GM12891 (cell line): ENCODE measurements at regions not wholly inside any gene's neighbourhood (a gene's known extent, or its start where the extent isn't known, plus 50 kb on each side); places are given as distances from the start of the nearest gene placed in this dataset.

Source experiments
- DNase-seq: peaks from one replicate; pipeline ENCODE4 v3.0.0; 2011; ENCODE audit warnings: low spot score; ENCODE audit not compliant: insufficient read length
- FAIRE-seq: peaks from 2 replicates; lab custom pipeline; 2011; peaks lifted over from hg19 to GRCh38; lab: Jason Lieb, UNC
- PAX5 ChIP-seq: IDR thresholded peaks from 2 replicates; pipeline ENCODE4 v1.6.1; 2011; ENCODE audit warnings: low read length, moderate library complexity, mild to moderate bottlenecking; ENCODE audit not compliant: insufficient read depth, severe bottlenecking
- POLR2A ChIP-seq: IDR thresholded peaks from 2 replicates; pipeline ENCODE4 v1.6.1; 2011; ENCODE audit warnings: low read depth, low read length, control low read depth
- POLR2AphosphoS5 ChIP-seq: IDR thresholded peaks from 2 replicates; pipeline ENCODE4 v1.6.1; 2011; ENCODE audit warnings: low read depth, low read length, control low read depth
- POU2F2 ChIP-seq: IDR thresholded peaks from 2 replicates; pipeline ENCODE4 v1.6.1; 2011; ENCODE audit warnings: low read depth, mild to moderate bottlenecking, control low read depth, low read length, moderate library complexity
- SPI1 ChIP-seq: IDR thresholded peaks from 2 replicates; pipeline ENCODE4 v1.6.1; 2011; ENCODE audit warnings: low read depth, low read length, control low read depth
- TAF1 ChIP-seq: IDR thresholded peaks from 2 replicates; pipeline ENCODE4 v1.6.1; 2011; ENCODE audit warnings: low read depth, low read length, control low read depth

DNA sequence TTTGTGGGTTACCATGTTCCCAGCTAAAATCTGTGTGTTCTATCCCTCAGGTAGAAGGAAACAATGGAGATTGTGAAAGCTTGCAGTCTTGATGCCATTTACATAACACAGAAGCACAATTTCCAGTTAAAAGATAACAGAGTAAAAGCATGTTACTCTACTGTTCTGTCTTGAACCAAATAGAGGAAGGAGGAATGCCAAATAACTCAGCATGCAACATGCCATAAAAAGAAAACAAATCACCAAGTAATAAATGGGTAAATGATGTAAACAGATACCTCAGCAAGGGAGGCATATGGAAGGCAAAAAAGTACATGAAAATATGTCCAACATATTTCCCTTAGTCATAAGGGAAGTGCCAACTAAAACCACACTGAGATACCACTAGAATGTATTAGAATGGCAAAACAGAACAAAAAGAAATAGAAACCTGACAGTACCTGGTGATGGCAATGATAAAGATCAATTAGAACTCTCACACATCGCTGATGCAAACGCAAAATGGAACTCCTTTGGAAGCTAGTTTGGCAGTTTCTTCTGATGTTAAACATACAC lies 502.6 kb upstream of the HS3ST1 start:
- FAIRE-seq, result no peak
- no peak for TF ChIP-seq TAF1
- no peak for TF ChIP-seq POLR2A
- no peak for TF ChIP-seq SPI1
- TF ChIP-seq PAX5, result no peak
- TF ChIP-seq POU2F2, result no peak
- TF ChIP-seq POLR2AphosphoS5, result no peak

DNA sequence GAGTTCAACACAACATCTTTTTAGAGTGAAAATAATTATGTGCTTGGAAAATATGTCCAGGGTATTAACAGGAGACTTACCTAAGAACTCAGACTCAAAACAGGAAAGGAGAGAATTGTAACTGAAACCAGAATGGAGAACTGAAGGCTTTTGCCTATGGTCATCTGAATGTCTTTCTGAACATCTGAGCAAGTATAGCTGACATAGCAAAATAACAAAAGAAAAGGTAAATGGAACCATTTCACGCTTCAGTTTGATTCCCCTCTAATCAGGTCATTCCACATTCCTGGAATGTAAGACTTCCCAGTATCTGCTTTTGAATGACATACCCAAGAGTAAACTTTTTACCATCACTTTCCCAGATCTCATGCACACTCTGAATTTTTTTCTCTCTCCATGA lies 500.4 kb upstream of the HS3ST1 start:
- no peak for DNase-seq
- TF ChIP-seq SPI1 (no peak), PAX5 (no peak), POU2F2 (no peak), POLR2A (no peak), POLR2AphosphoS5 (no peak), TAF1 (no peak)
- FAIRE-seq, result no peak

More for the DNA sequence above, 502.6 kb upstream of the HS3ST1 start:
- no peak for DNase-seq

DNA sequence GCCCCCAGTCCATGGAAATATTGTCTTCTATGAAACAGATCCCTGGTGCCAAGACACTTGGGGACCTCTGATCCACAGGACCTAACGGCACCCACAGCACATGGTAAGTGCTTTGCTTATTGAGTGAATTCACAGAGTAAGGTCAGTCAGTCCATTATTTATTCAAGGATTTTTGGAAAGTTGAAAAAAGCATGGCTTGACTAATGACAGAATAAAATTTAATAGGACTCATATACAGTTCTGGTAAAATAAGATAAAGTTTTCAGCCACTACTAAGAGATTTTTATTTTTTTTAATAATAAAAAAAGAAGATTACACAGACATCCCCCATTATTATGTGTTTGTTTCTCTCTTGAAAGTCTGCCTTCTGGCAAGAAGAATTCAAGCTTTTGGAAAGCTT lies 490.6 kb upstream of the HS3ST1 start:
- no peak for TF ChIP-seq SPI1
- no peak for TF ChIP-seq TAF1
- TF ChIP-seq POU2F2, result no peak
- no peak for TF ChIP-seq PAX5
- TF ChIP-seq POLR2A, result no peak
- TF ChIP-seq POLR2AphosphoS5, result no peak
- FAIRE-seq (no peak), DNase-seq (no peak)

DNA sequence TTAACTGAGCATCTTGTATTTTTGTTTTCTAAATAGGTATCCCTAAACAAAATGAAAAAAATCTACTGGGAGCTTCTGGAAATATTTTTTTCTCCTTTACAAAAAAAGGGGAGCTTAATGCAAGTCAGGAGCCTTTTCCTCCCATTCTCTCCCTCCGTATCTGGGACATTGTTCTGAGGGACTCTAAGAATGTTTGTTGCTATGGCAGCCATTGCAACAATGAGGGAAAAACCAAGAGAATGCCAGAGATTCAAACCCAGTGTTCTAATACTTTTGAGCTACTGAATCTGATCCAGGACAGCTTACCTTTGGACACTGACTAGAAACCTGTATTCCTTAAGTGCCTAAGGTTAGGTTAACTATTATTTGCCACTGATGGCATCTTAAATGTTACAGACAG lies 485.7 kb upstream of the HS3ST1 start:
- FAIRE-seq, result no peak
- TF ChIP-seq TAF1 (no peak), SPI1 (no peak), PAX5 (no peak), POLR2A (no peak), POLR2AphosphoS5 (no peak), POU2F2 (no peak)
- DNase-seq, result no peak

DNA sequence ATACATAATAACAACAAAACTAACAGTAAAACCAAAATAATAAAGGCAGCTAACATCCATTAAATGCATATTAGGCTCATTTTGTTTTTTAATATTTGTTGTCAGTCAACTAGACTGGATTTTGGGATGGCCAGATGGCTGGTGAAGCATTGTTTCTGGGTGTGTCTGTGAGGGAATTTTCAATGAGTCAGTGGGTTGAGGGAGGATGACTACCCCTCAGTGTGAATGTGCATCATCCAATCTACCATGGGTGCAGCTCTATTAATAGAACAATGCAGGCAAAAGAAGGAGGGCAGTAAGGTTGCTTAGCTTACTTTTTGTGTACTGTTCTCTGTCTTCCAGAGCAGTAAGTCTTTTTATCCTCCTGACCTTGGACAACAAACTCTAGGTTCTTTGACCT lies 484.2 kb upstream of the HS3ST1 start:
- no peak for FAIRE-seq
- TF ChIP-seq POU2F2 (no peak), SPI1 (no peak), POLR2A (no peak), PAX5 (no peak), TAF1 (no peak), POLR2AphosphoS5 (no peak)
- DNase-seq, result no peak

DNA sequence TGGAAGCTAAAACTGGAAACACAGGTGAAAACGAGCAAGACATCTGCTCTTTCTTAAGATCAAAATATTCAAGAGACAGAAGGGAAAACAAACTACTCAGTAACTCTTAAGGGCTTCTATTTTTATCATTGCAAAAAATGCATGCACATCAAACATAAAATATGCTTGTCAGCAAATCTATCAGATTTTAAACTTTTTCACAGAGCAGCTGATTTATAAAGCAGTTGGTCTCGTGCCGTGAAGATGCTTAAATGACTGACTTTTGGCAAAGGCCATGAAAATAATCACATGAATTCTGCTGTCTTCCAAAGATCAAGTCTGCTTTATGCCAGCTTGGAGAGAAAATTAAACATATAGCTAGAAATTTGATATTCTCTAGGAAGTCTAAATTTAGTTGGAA lies 482.1 kb upstream of the HS3ST1 start:
- FAIRE-seq (no peak), DNase-seq (no peak)
- TF ChIP-seq SPI1, result no peak
- TF ChIP-seq TAF1, result no peak
- TF ChIP-seq PAX5, result no peak

DNA sequence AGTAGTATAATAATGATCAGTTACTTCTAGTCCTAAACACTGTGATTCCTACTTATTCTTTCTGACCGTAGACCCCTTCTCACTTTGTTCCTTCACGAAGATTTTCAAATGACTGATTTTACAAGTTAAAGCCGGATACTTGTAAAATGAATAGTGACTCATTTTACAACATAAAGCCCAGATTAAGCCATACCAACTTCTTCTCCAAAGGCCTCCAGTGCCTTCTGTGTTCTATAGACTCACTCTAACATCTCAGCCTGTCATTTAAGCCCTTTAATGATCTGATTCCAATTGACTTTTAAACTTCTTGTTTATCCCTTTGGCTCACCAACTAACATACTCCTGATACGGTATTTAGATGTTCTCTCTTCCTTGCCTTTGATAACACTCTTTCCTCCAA lies 480.0 kb upstream of the HS3ST1 start:
- no peak for DNase-seq
- TF ChIP-seq SPI1 (no peak), POLR2A (no peak), POU2F2 (no peak), POLR2AphosphoS5 (no peak), TAF1 (no peak), PAX5 (no peak)
- no peak for FAIRE-seq

DNA sequence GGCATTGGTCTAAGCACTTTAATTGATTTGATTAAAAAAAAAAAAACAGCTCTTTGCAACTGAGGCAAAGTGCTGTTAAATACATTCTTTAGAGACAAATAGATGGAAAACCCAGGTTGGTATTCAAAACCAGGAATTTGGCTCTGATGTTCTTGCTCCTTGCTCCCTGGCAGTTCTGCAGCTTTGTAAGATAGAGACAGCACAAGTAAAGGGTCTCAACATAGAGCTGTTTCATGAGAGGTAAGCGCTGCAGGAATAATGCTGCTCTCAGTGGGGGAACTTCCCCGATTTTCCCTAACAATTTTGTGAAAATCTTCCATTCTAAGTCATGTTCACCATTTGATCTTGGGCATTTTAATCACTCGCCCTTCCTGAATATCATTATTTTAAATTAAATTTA lies 479.5 kb upstream of the HS3ST1 start:
- no peak for TF ChIP-seq PAX5
- no peak for TF ChIP-seq POLR2AphosphoS5
- no peak for TF ChIP-seq POLR2A
- no peak for TF ChIP-seq SPI1
- TF ChIP-seq POU2F2, result no peak
- no peak for TF ChIP-seq TAF1
- FAIRE-seq (no peak), DNase-seq (no peak)

DNA sequence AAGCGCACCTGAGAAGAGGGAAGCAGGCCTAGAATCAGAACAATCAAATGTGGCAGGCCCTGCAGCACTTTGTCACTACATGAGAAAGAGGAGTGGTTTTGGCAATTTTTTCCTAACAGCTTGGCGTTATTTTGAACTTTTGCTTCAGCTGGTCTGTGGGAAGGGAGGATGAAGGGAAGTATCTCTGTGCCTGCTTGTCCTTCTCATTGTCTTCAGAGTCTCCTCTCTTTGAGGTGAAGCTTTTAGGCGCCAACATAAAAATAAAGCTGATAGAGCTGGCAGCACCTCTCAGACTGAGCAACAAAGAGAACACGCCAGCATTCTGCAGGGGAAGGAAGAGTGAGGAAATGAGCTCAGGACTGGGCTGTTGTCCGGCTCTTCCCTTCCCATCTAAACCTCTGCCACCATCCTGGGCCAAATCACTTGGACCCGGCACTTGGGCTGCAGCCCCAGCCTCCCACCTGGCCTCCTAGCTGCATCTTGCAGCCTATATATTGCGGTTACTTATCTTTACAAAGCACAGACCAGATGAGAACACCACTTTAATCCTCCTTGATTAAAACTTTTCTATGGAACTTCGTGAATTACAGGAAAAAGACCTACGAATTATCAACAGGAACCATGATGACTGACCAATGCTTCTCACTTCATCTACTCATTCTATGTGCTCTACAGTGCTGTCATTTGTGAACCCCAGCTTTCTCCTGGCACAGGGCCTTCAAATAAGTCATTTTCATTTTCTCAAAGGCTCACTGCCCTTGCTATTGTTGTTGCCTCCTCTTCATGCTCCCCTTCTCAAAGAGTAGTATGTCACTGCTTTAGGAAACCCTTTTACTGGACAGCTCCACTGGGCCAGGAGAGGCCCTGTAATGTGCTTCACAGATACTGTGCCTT lies 476.4 kb upstream of the HS3ST1 start:
- FAIRE-seq, result no peak
- TF ChIP-seq PAX5 (no peak), TAF1 (no peak), POLR2A (no peak), POU2F2 (no peak), SPI1 (no peak), POLR2AphosphoS5 (no peak)
- no peak for DNase-seq
